Mammary epithelial cell (primary cell): ENCODE measurements at regions not wholly inside any gene's neighbourhood (a gene's known extent, or its start where the extent isn't known, plus 50 kb on each side); places are given as distances from the start of the nearest gene placed in this dataset.

Source experiments
- EZH2 ChIP-seq: IDR thresholded peaks from 2 replicates; pipeline ENCODE4 v1.6.1; 2012; ENCODE audit warnings: low read length, inconsistent platforms, borderline replicate concordance
- TF ChIP-seq, protein P1 (sequence below), 2 donors: IDR thresholded peaks in 1 of 2; conservative IDR thresholded peaks in 1 of 2; 2 replicates each; pipeline ENCODE4 v1.5.1; 2011 to 2012; ENCODE audit warnings: inconsistent platforms in 2 of 2, low read length in 2 of 2, mild to moderate bottlenecking in 2 of 2, control low read depth in 1 of 2, low read depth in 1 of 2; ENCODE audit not compliant: insufficient read depth in 1 of 2; ENCODE audit errors: extremely low read depth in 1 of 2

DNA sequence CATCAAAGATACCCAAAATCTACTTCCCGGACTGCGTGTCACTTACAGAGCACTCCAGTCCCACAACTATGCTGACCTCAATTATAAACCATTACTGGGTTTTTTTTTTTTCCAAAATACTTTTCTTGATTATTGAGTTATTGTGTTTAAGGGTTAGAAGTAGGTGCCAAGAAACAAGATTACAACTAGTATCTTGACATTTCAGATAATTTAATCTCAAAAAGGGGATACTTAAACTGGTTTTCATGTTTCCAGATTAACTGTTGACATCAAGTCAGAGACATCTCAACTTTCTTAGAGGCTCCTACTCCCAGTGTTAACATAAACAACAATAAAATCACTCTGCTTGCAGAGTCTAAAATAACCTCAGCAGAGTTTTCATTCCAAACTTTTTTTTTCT lies 131.2 kb upstream of the ARID2 start:
- TF ChIP-seq, protein P1, sequence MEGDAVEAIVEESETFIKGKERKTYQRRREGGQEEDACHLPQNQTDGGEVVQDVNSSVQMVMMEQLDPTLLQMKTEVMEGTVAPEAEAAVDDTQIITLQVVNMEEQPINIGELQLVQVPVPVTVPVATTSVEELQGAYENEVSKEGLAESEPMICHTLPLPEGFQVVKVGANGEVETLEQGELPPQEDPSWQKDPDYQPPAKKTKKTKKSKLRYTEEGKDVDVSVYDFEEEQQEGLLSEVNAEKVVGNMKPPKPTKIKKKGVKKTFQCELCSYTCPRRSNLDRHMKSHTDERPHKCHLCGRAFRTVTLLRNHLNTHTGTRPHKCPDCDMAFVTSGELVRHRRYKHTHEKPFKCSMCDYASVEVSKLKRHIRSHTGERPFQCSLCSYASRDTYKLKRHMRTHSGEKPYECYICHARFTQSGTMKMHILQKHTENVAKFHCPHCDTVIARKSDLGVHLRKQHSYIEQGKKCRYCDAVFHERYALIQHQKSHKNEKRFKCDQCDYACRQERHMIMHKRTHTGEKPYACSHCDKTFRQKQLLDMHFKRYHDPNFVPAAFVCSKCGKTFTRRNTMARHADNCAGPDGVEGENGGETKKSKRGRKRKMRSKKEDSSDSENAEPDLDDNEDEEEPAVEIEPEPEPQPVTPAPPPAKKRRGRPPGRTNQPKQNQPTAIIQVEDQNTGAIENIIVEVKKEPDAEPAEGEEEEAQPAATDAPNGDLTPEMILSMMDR (conservative IDR thresholded peaks at IDR 0.05 in 1 of 2, IDR thresholded peaks at IDR 0.05 in 1 of 2; ENCODE audit: extremely low read depth in 1 of 2, insufficient read depth in 1 of 2, low read depth in 1 of 2, low read length in 2 of 2): no peak
- TF ChIP-seq EZH2: no peak
